H9 (cell line): ENCODE measurements at regions not wholly inside any gene's neighbourhood (a gene's known extent, or its start where the extent isn't known, plus 50 kb on each side); places are given as distances from the start of the nearest gene placed in this dataset.

ENCODE experiments used
- DNase-seq: peaks from one replicate; pipeline ENCODE4 v3.0.0-alpha.2; 2017
- H2AFZ ChIP-seq: one replicate; pipeline ENCODE4 v1.6.1; 2013; ENCODE audit warnings: mild to moderate bottlenecking, low read length, control low read depth, moderate library complexity
- H2AK5ac ChIP-seq: 2 replicates; pipeline ENCODE4 v1.6.1; 2013; ENCODE audit warnings: low read length, control low read depth, mixed read lengths; ENCODE audit not compliant: insufficient read length
- H2BK120ac ChIP-seq: one replicate; pipeline ENCODE4 v1.6.1; 2013; ENCODE audit warnings: low read depth, mild to moderate bottlenecking, low read length, control low read depth, inconsistent platforms; ENCODE audit not compliant: poor library complexity, severe bottlenecking
- H2BK12ac ChIP-seq: 2 replicates; pipeline ENCODE4 v1.6.1; 2013; ENCODE audit warnings: low read length, control low read depth, mixed read lengths, low read depth; ENCODE audit not compliant: insufficient read length
- H2BK15ac ChIP-seq: 2 replicates; pipeline ENCODE4 v1.6.1; 2013; ENCODE audit warnings: low read depth, low read length, control low read depth
- H2BK20ac ChIP-seq: one replicate; pipeline ENCODE4 v1.6.1; 2013; ENCODE audit warnings: low read depth, mild to moderate bottlenecking, low read length, control low read depth, inconsistent platforms; ENCODE audit not compliant: poor library complexity, severe bottlenecking
- H2BK5ac ChIP-seq: 2 replicates; pipeline ENCODE4 v1.6.1; 2013; ENCODE audit warnings: low read length, control low read depth, mixed read lengths; ENCODE audit not compliant: insufficient read length
- H3K14ac ChIP-seq: 2 replicates; pipeline ENCODE4 v1.6.1; 2013; ENCODE audit warnings: low read length, control low read depth; ENCODE audit not compliant: insufficient read depth
- H3K18ac ChIP-seq: 2 replicates; pipeline ENCODE4 v1.6.1; 2013; ENCODE audit warnings: low read depth, mild to moderate bottlenecking, mixed read lengths, low read length, control low read depth; ENCODE audit not compliant: insufficient read length
- H3K23ac ChIP-seq: 2 replicates; pipeline ENCODE4 v1.6.1; 2013; ENCODE audit warnings: low read length, control low read depth, mixed read lengths, low read depth; ENCODE audit not compliant: insufficient read length
- H3K23me2 ChIP-seq: 2 replicates; pipeline ENCODE4 v1.6.1; 2013; ENCODE audit warnings: low read depth, mild to moderate bottlenecking, mixed read lengths, low read length, control low read depth; ENCODE audit not compliant: insufficient read length, poor library complexity, severe bottlenecking
- H3K27ac ChIP-seq: 2 replicates; pipeline ENCODE4 v1.5.1; 2013; ENCODE audit warnings: low read length, control low read depth, mixed read lengths, low read depth; ENCODE audit not compliant: insufficient read length
- H3K27me3 ChIP-seq: 2 replicates; pipeline ENCODE4 v1.6.1; 2013; ENCODE audit warnings: low read length, control low read depth, inconsistent platforms; ENCODE audit not compliant: insufficient read depth
- H3K4ac ChIP-seq: 2 replicates; pipeline ENCODE4 v1.6.1; 2013; ENCODE audit warnings: low read depth, mild to moderate bottlenecking, control low read depth, inconsistent platforms, low read length, moderate library complexity
- H3K4me1 ChIP-seq: 2 replicates; pipeline ENCODE4 v1.6.1; 2013; ENCODE audit warnings: low read length, control low read depth, inconsistent platforms; ENCODE audit not compliant: insufficient read depth
- H3K4me2 ChIP-seq: 2 replicates; pipeline ENCODE4 v1.6.1; 2013; ENCODE audit warnings: low read length, control low read depth, mixed read lengths; ENCODE audit not compliant: insufficient read length, insufficient read depth
- H3K56ac ChIP-seq: 2 replicates; pipeline ENCODE4 v1.6.1; 2013; ENCODE audit warnings: low read depth, mild to moderate bottlenecking, mixed read lengths, low read length, control low read depth; ENCODE audit not compliant: insufficient read length
- H3K79me1 ChIP-seq: 2 replicates; pipeline ENCODE4 v1.6.1; 2013; ENCODE audit warnings: low read depth, mild to moderate bottlenecking, moderate library complexity, low read length, control low read depth, inconsistent platforms; ENCODE audit not compliant: insufficient read depth, poor library complexity, severe bottlenecking
- H3K79me2 ChIP-seq: 2 replicates; pipeline ENCODE4 v1.6.1; 2013; ENCODE audit warnings: low read length, control low read depth, inconsistent platforms; ENCODE audit not compliant: insufficient read depth
- H3K9ac ChIP-seq: 2 replicates; pipeline ENCODE4 v1.6.1; 2013; ENCODE audit warnings: low read length, control low read depth, mixed read lengths; ENCODE audit not compliant: insufficient read length; ENCODE audit errors: extremely low read depth
- H3K9me3 ChIP-seq: one replicate; pipeline ENCODE4 v1.6.1; 2013; ENCODE audit warnings: low read depth, low read length, inconsistent platforms; ENCODE audit not compliant: control insufficient read depth
- H3T11ph ChIP-seq: one replicate; pipeline ENCODE4 v1.6.1; 2013; ENCODE audit warnings: mild to moderate bottlenecking, low read length, control low read depth, inconsistent platforms
- H4K20me1 ChIP-seq: one replicate; pipeline ENCODE4 v1.6.1; 2013; ENCODE audit not compliant: control insufficient read depth, insufficient read length, insufficient read depth
- H4K5ac ChIP-seq: 2 replicates; pipeline ENCODE4 v1.6.1; 2013; ENCODE audit warnings: low read depth, mild to moderate bottlenecking, mixed read lengths, low read length, control low read depth; ENCODE audit not compliant: insufficient read length
- H4K8ac ChIP-seq: replicated peaks from 2 replicates; pipeline ENCODE4 v1.6.1; 2013; ENCODE audit warnings: low read length, control low read depth, mixed read lengths, low read depth; ENCODE audit not compliant: insufficient read length
- H4K91ac ChIP-seq: 2 replicates; pipeline ENCODE4 v1.6.1; 2013; ENCODE audit warnings: low read depth, mild to moderate bottlenecking, moderate library complexity, mixed read lengths, low read length, control low read depth; ENCODE audit not compliant: insufficient read length
- H3K27ac Mint-ChIP-seq, 3 experiments: 2 replicates in 2 of 3; 3 replicates in 1 of 3; pipeline ENCODE4 v1.8.0; 2020 to 2021; ENCODE audit warnings: mixed read lengths in 3 of 3, mild to moderate bottlenecking in 1 of 3, moderate library complexity in 1 of 3
- H3K27me3 Mint-ChIP-seq: 2 replicates; pipeline ENCODE4 v1.8.0; 2021; ENCODE audit warnings: low read depth, mild to moderate bottlenecking, moderate library complexity, mixed read lengths
- H3K36me3 Mint-ChIP-seq, 3 experiments: 2 replicates in 2 of 3; 3 replicates in 1 of 3; pipeline ENCODE4 v1.8.0; 2020 to 2021; ENCODE audit warnings: low read depth in 3 of 3, mixed read lengths in 3 of 3; ENCODE audit not compliant: insufficient read depth in 1 of 3
- H3K4me1 Mint-ChIP-seq, 2 experiments: 2 replicates each; pipeline ENCODE4 v1.8.0; 2020; ENCODE audit warnings: mixed read lengths in 2 of 2
- H3K4me3 Mint-ChIP-seq, 2 experiments: 2 replicates in 1 of 2; 3 replicates in 1 of 2; pipeline ENCODE4 v1.8.0; 2020 to 2021; ENCODE audit warnings: mild to moderate bottlenecking in 2 of 2, mixed read lengths in 2 of 2, moderate library complexity in 1 of 2
- H3K9me3 Mint-ChIP-seq, 2 experiments: 2 replicates in 1 of 2; 3 replicates in 1 of 2; pipeline ENCODE4 v1.8.0; 2020; ENCODE audit warnings: mild to moderate bottlenecking in 2 of 2, mixed read lengths in 2 of 2, moderate library complexity in 1 of 2
- WGBS: extraction: QIAGEN DNeasy Blood & Tissue Kit; methylation state at CpG from one replicate; pipeline ENCODE4 v1.1.7; 2013; ENCODE audit warnings: missing lambda C conversion rate, low lambda C conversion rate, mixed read lengths; ENCODE audit not compliant: insufficient read length; ENCODE audit errors: extremely low coverage; 5-methylcytosine and 5-hydroxymethylcytosine counted together
- TF ChIP-seq, protein P1 (sequence below): fragments of 200-600 bp; sonication (generic); conservative IDR thresholded peaks from 3 replicates; pipeline ENCODE4 v1.8.0; 2021; ENCODE audit warnings: antibody characterized with exemption, mild to moderate bottlenecking

DNA sequence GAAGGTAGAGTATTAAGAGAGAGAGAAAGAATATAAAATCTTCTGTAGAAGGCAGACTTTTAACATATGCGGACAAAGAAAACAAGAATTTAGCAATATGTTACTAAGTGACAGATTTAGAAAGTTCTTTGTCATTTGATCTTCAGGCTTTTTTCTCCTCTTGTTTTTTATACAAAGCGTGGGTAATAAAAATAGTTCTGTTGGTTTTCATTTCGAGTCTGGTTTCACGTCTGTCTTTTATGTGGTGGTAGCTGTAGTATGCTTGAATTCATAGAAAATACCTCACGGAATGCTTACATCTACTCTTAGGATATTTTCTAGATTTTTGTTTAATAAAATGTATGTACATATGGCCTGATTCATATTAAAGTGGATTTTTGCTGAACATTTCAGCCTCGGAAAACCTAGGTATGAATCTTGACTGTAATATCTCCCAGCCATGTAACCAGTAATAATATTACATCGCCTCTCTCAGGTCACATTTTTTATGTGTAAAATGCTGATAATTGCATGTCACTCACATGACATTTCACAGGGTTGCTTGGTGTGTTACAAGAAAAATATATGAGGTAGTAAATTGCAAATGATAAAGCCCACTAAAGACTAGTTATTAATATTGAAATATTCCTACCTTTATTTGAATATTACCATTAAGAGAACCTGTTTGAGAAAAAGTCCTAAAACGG lies 72.5 kb upstream of the TAF11L2 start:
- H3K79me1 ChIP-seq, result no peaks in the 10 kb centered on the region
- Mint-ChIP-seq H3K27ac (no peak overlapping the region), H3K36me3 (no peaks in the 10 kb centered on the region), H3K9me3 (no peaks in the 10 kb centered on the region), H3K4me1 (peaks cover 23 to 34% of the 10 kb centered on the region in 2 experiments), H3K27me3 (no peaks in the 10 kb centered on the region), H3K4me3 (no peak overlapping the region)
- no peak overlapping the region for H3K4me2 ChIP-seq
- no peak overlapping the region for H3T11ph ChIP-seq
- no peak for DNase-seq
- H2BK12ac ChIP-seq, result no peak overlapping the region
- no peak overlapping the region for H2BK20ac ChIP-seq
- no peak overlapping the region for H3K9ac ChIP-seq
- H2BK120ac ChIP-seq, result no peak overlapping the region
- no peaks in the 10 kb centered on the region for H3K27me3 ChIP-seq
- H3K56ac ChIP-seq, result no peak overlapping the region
- no peak overlapping the region for H3K23ac ChIP-seq
- no peak overlapping the region for H4K8ac ChIP-seq
- no peaks in the 10 kb centered on the region for H3K79me2 ChIP-seq
- no peak overlapping the region for H2BK15ac ChIP-seq
- H4K5ac ChIP-seq, result no peak overlapping the region
- H2AFZ ChIP-seq, result no peak overlapping the region
- no peak overlapping the region for H2AK5ac ChIP-seq
- H3K18ac ChIP-seq, result no peak overlapping the region
- TF ChIP-seq, protein P1, sequence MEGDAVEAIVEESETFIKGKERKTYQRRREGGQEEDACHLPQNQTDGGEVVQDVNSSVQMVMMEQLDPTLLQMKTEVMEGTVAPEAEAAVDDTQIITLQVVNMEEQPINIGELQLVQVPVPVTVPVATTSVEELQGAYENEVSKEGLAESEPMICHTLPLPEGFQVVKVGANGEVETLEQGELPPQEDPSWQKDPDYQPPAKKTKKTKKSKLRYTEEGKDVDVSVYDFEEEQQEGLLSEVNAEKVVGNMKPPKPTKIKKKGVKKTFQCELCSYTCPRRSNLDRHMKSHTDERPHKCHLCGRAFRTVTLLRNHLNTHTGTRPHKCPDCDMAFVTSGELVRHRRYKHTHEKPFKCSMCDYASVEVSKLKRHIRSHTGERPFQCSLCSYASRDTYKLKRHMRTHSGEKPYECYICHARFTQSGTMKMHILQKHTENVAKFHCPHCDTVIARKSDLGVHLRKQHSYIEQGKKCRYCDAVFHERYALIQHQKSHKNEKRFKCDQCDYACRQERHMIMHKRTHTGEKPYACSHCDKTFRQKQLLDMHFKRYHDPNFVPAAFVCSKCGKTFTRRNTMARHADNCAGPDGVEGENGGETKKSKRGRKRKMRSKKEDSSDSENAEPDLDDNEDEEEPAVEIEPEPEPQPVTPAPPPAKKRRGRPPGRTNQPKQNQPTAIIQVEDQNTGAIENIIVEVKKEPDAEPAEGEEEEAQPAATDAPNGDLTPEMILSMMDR, result no peak
- peaks cover 4% of the 10 kb centered on the region; the same call in 1 of the 2 replicates for H3K4me1 ChIP-seq
- no peak overlapping the region for H2BK5ac ChIP-seq
- no peak overlapping the region for H3K27ac ChIP-seq
- H3K23me2 ChIP-seq, result no peaks in the 10 kb centered on the region
- no peak overlapping the region for H3K14ac ChIP-seq
- no peaks in the 10 kb centered on the region for H4K20me1 ChIP-seq
- no CpG with 5 or more reads among the region's 8 CpGs for WGBS
- no peaks in the 10 kb centered on the region for H3K9me3 ChIP-seq
- H4K91ac ChIP-seq, result no peak overlapping the region
- H3K4ac ChIP-seq, result no peak overlapping the region
